ENCODE measurements at regions not wholly inside any gene's neighbourhood (a gene's known extent, or its start where the extent isn't known, plus 50 kb on each side); places are given as distances from the start of the nearest gene placed in this dataset.
A peak's percentile ranks its signal among the peaks of the same experiment; 100 is the strongest.

DNA sequence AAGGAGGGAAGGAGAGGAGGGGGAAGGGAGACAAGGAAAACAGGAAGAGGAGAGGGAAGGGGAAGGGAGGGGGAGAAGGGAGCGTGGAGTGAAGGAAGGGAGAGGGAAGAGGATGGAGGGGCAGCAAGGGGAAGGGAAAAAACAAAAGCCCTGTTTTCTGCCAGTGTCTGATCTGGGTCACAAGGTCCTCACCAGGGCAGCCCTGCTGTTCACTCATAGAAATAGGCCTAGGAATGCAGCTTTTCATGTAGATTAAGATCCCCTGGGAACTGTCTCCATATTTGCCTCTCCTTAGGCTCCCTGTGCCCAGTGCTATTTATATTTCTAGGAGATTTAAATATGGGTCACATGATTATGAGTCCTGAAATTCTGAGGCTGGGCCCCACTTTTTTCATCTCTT lies 790.7 kb downstream of the TNS3 start:
- POLR2A ChIA-PET = interaction anchor here (0.7 kb wide), 1 partner anchor 537 kb away, joined by 3 read pairs; no protein-coding TSS in a partner anchor
- TF ChIP-seq, protein P1, sequence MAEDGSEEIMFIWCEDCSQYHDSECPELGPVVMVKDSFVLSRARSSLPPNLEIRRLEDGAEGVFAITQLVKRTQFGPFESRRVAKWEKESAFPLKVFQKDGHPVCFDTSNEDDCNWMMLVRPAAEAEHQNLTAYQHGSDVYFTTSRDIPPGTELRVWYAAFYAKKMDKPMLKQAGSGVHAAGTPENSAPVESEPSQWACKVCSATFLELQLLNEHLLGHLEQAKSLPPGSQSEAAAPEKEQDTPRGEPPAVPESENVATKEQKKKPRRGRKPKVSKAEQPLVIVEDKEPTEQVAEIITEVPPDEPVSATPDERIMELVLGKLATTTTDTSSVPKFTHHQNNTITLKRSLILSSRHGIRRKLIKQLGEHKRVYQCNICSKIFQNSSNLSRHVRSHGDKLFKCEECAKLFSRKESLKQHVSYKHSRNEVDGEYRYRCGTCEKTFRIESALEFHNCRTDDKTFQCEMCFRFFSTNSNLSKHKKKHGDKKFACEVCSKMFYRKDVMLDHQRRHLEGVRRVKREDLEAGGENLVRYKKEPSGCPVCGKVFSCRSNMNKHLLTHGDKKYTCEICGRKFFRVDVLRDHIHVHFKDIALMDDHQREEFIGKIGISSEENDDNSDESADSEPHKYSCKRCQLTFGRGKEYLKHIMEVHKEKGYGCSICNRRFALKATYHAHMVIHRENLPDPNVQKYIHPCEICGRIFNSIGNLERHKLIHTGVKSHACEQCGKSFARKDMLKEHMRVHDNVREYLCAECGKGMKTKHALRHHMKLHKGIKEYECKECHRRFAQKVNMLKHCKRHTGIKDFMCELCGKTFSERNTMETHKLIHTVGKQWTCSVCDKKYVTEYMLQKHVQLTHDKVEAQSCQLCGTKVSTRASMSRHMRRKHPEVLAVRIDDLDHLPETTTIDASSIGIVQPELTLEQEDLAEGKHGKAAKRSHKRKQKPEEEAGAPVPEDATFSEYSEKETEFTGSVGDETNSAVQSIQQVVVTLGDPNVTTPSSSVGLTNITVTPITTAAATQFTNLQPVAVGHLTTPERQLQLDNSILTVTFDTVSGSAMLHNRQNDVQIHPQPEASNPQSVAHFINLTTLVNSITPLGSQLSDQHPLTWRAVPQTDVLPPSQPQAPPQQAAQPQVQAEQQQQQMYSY (CRISPR knock-in tag; IDR thresholded peaks at IDR 0.05) = no peak
- TF ChIP-seq, protein P2, sequence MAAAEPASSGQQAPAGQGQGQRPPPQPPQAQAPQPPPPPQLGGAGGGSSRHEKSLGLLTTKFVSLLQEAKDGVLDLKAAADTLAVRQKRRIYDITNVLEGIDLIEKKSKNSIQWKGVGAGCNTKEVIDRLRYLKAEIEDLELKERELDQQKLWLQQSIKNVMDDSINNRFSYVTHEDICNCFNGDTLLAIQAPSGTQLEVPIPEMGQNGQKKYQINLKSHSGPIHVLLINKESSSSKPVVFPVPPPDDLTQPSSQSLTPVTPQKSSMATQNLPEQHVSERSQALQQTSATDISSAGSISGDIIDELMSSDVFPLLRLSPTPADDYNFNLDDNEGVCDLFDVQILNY (CRISPR knock-in tag; IDR thresholded peaks at IDR 0.05) = no peak
- TF ChIP-seq, protein P3, sequence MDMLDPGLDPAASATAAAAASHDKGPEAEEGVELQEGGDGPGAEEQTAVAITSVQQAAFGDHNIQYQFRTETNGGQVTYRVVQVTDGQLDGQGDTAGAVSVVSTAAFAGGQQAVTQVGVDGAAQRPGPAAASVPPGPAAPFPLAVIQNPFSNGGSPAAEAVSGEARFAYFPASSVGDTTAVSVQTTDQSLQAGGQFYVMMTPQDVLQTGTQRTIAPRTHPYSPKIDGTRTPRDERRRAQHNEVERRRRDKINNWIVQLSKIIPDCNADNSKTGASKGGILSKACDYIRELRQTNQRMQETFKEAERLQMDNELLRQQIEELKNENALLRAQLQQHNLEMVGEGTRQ (CRISPR knock-in tag; IDR thresholded peaks at IDR 0.05) = 0 out of 2 replicates have a peak, but pooled peaks have one; percentile 26
- TF ChIP-seq, protein P4, sequence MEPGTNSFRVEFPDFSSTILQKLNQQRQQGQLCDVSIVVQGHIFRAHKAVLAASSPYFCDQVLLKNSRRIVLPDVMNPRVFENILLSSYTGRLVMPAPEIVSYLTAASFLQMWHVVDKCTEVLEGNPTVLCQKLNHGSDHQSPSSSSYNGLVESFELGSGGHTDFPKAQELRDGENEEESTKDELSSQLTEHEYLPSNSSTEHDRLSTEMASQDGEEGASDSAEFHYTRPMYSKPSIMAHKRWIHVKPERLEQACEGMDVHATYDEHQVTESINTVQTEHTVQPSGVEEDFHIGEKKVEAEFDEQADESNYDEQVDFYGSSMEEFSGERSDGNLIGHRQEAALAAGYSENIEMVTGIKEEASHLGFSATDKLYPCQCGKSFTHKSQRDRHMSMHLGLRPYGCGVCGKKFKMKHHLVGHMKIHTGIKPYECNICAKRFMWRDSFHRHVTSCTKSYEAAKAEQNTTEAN (CRISPR knock-in tag; IDR thresholded peaks at IDR 0.05) = no peak
- TF ChIP-seq ZBTB21 (CRISPR knock-in tag; IDR thresholded peaks at IDR 0.05; ENCODE audit: borderline replicate concordance) = no peak
- no peak for TF ChIP-seq ZSCAN18 (CRISPR knock-in tag; IDR thresholded peaks at IDR 0.05)
- TF ChIP-seq SMAD4 (CRISPR knock-in tag; IDR thresholded peaks at IDR 0.05) = no peak
- Mint-ChIP-seq H3K36me3 (no peaks in the 10 kb centered on the region), H3K27ac (no peak overlapping the region), H3K4me3 (no peak overlapping the region), H3K27me3 (ENCODE audit: low read depth) (no peaks in the 10 kb centered on the region), H3K9me3 (no peaks in the 10 kb centered on the region), H3K4me1 (peaks cover 16% of the 10 kb centered on the region)
- CTCF ChIA-PET = no interaction called here
- ATAC-seq (peak; percentile 60), DNase-seq (ENCODE audit: low spot score) (no peak)

DNA sequence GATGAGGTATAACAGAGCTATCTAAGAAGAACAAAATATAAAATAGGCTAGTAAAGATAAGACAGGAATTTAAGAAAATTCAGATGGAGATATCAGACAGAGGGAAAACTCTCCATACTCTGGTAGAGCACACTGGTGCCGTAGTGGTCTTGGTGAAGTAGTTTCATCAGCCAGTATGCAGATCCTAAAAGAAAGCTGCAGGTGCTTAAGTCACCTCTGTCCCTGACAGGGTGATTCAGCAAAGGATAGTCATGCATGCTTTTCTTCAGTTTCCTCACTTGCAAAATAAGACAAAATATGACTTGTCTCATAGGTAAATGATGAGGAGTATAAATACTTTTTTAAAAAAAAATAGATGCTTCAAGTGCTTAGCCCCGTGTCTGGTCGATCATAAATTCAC lies 794.9 kb downstream of the TNS3 start:
- H3K4me3 Mint-ChIP-seq = no peak overlapping the region
- DNase-seq (ENCODE audit: low spot score) (no peak), ATAC-seq (peak; percentile 46; the same call in 1 of the 2 replicates)
- TF ChIP-seq, protein P5, sequence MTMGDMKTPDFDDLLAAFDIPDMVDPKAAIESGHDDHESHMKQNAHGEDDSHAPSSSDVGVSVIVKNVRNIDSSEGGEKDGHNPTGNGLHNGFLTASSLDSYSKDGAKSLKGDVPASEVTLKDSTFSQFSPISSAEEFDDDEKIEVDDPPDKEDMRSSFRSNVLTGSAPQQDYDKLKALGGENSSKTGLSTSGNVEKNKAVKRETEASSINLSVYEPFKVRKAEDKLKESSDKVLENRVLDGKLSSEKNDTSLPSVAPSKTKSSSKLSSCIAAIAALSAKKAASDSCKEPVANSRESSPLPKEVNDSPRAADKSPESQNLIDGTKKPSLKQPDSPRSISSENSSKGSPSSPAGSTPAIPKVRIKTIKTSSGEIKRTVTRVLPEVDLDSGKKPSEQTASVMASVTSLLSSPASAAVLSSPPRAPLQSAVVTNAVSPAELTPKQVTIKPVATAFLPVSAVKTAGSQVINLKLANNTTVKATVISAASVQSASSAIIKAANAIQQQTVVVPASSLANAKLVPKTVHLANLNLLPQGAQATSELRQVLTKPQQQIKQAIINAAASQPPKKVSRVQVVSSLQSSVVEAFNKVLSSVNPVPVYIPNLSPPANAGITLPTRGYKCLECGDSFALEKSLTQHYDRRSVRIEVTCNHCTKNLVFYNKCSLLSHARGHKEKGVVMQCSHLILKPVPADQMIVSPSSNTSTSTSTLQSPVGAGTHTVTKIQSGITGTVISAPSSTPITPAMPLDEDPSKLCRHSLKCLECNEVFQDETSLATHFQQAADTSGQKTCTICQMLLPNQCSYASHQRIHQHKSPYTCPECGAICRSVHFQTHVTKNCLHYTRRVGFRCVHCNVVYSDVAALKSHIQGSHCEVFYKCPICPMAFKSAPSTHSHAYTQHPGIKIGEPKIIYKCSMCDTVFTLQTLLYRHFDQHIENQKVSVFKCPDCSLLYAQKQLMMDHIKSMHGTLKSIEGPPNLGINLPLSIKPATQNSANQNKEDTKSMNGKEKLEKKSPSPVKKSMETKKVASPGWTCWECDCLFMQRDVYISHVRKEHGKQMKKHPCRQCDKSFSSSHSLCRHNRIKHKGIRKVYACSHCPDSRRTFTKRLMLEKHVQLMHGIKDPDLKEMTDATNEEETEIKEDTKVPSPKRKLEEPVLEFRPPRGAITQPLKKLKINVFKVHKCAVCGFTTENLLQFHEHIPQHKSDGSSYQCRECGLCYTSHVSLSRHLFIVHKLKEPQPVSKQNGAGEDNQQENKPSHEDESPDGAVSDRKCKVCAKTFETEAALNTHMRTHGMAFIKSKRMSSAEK (CRISPR knock-in tag; IDR thresholded peaks at IDR 0.05; ENCODE audit: borderline replicate concordance) = no peak
- TF ChIP-seq JAZF1 (CRISPR knock-in tag; IDR thresholded peaks at IDR 0.05) = no peak
- no peak for TF ChIP-seq ZNF232 (CRISPR knock-in tag; IDR thresholded peaks at IDR 0.05)
- no peak for TF ChIP-seq ATF2 (CRISPR knock-in tag; IDR thresholded peaks at IDR 0.05; ENCODE audit: borderline replicate concordance, low read depth)
- TF ChIP-seq STAT6 (CRISPR knock-in tag; conservative IDR thresholded peaks at IDR 0.05; ENCODE audit: low read depth) = no peak
- no peak for TF ChIP-seq NR3C1 (CRISPR knock-in tag; conservative IDR thresholded peaks at IDR 0.05; ENCODE audit: low read depth)
- TF ChIP-seq PRRX2 (CRISPR knock-in tag; IDR thresholded peaks at IDR 0.05) = no peak
- H3K4me1 Mint-ChIP-seq = peaks cover 19% of the 10 kb centered on the region
- peaks cover 3% of the 10 kb centered on the region for H3K9me3 Mint-ChIP-seq
- H3K27me3 Mint-ChIP-seq (ENCODE audit: low read depth) = no peaks in the 10 kb centered on the region
- ChIA-PET CTCF (interaction anchor here (0.7 to 1.2 kb wide), 3 partner anchors 17 to 91 kb away, joined by 3 read pairs; no protein-coding TSS in a partner anchor), POLR2A (no interaction called here)
- no peak overlapping the region for H3K27ac Mint-ChIP-seq
- peaks cover 2% of the 10 kb centered on the region for H3K36me3 Mint-ChIP-seq
